Activated CD8-positive, alpha-beta memory T cell treated with anti-CD3 and anti-CD28 coated beads for 24 hours (primary cell): ENCODE measurements at regions not wholly inside any gene's neighbourhood (a gene's known extent, or its start where the extent isn't known, plus 50 kb on each side); places are given as distances from the start of the nearest gene placed in this dataset.

Experiments used
- DNase-seq: peaks from one replicate; pipeline ENCODE4 v3.0.0-alpha.2; 2020

GRCh38 chr5:173691931-173692330 lies 75.5 kb upstream of the BOD1 start:
- no peak for DNase-seq

- DNase-seq: no peak
Measured at GRCh38 chr5:173693670-173694069, 77.2 kb upstream of the BOD1 start.

- DNase-seq: no peak
Measured at GRCh38 chr5:173696216-173696615, 79.8 kb upstream of the BOD1 start.

- DNase-seq: no peak
Measured at GRCh38 chr5:173697931-173698579, 81.6 kb upstream of the BOD1 start.

GRCh38 chr5:173699966-173700365 lies 83.5 kb upstream of the BOD1 start:
- DNase-seq: no peak

GRCh38 chr5:173703466-173703865 lies 87.0 kb upstream of the BOD1 start:
- no peak for DNase-seq

GRCh38 chr5:173704615-173705511 lies 88.4 kb upstream of the BOD1 start:
- no peak for DNase-seq

GRCh38 chr5:173705512-173706044 lies 89.1 kb upstream of the BOD1 start:
- DNase-seq: no peak

- DNase-seq: no peak
Measured at GRCh38 chr5:173706700-173707099, 90.2 kb upstream of the BOD1 start.

GRCh38 chr5:173707392-173707791 lies 90.9 kb upstream of the BOD1 start:
- DNase-seq: no peak

GRCh38 chr5:173709145-173709544 lies 92.7 kb upstream of the BOD1 start:
- DNase-seq: no peak

GRCh38 chr5:173709761-173710160 lies 93.3 kb upstream of the BOD1 start:
- no peak for DNase-seq

GRCh38 chr5:173710528-173710927 lies 94.1 kb upstream of the BOD1 start:
- DNase-seq: no peak

- no peak for DNase-seq
Measured at GRCh38 chr5:173711466-173711865, 95.0 kb upstream of the BOD1 start.

- DNase-seq: no peak
Measured at GRCh38 chr5:173712609-173713175, 96.2 kb upstream of the BOD1 start.

GRCh38 chr5:173714551-173715428 lies 98.3 kb upstream of the BOD1 start:
- DNase-seq: no peak

GRCh38 chr5:173715607-173716006 lies 99.2 kb upstream of the BOD1 start:
- DNase-seq: no peak

GRCh38 chr5:173716058-173716682 lies 99.7 kb upstream of the BOD1 start:
- DNase-seq: no peak

- DNase-seq: no peak
Measured at GRCh38 chr5:173717959-173718358, 101.5 kb upstream of the BOD1 start.

- no peak for DNase-seq
Measured at GRCh38 chr5:173718469-173718868, 102.0 kb upstream of the BOD1 start.

- DNase-seq: no peak
Measured at GRCh38 chr5:173719731-173720082, 103.3 kb upstream of the BOD1 start.

GRCh38 chr5:173720286-173720952 lies 104.0 kb upstream of the BOD1 start:
- no peak for DNase-seq
